Cerebellar cortex (tissue), 1 donor: ENCODE measurements at regions not wholly inside any gene's neighbourhood (a gene's known extent, or its start where the extent isn't known, plus 50 kb on each side); places are given as distances from the start of the nearest gene placed in this dataset.
A peak's percentile ranks its signal among the peaks of the same experiment; 100 is the strongest.
"Not testable (repeated sequence)": the region's sequence is repeated elsewhere in the genome, so short reads cannot be mapped to it uniquely, and the experiment has no call there.

Experiments
- DNase-seq: peaks from one replicate; pipeline ENCODE4 v3.0.0-alpha.2; 2015; ENCODE audit warnings: low spot score

- no peak for DNase-seq
These were observed 164.4 kb upstream of the NAMPT start for GRCh38 chr7:106448992-106449859.

GRCh38 chr7:106448346-106448991 lies 163.7 kb upstream of the NAMPT start:
- no peak for DNase-seq

GRCh38 chr7:106447318-106447847 lies 162.6 kb upstream of the NAMPT start:
- DNase-seq, result no peak

GRCh38 chr7:106445366-106445765 lies 160.6 kb upstream of the NAMPT start:
- not testable (repeated sequence) for DNase-seq

GRCh38 chr7:106444068-106444655 lies 159.4 kb upstream of the NAMPT start:
- DNase-seq, result no peak

- DNase-seq, result no peak
These were observed 158.4 kb upstream of the NAMPT start for GRCh38 chr7:106443156-106443555.

- DNase-seq, result no peak
These were observed 157.7 kb upstream of the NAMPT start for GRCh38 chr7:106442476-106442875.

- not testable (repeated sequence) for DNase-seq
These were observed 156.6 kb upstream of the NAMPT start for GRCh38 chr7:106441343-106441742.

GRCh38 chr7:106436933-106437332 lies 152.2 kb upstream of the NAMPT start:
- DNase-seq, result not testable (repeated sequence)

- no peak for DNase-seq
These were observed 148.6 kb upstream of the NAMPT start for GRCh38 chr7:106433377-106433776.

- DNase-seq, result no peak
These were observed 146.0 kb upstream of the NAMPT start for GRCh38 chr7:106430535-106431455.

- no peak for DNase-seq
These were observed 145.3 kb upstream of the NAMPT start for GRCh38 chr7:106430103-106430502.

GRCh38 chr7:106426803-106427202 lies 142.0 kb upstream of the NAMPT start:
- DNase-seq, result no peak

- DNase-seq, result no peak
These were observed 140.4 kb upstream of the NAMPT start for GRCh38 chr7:106425017-106425719.

GRCh38 chr7:106424476-106425016 lies 139.8 kb upstream of the NAMPT start:
- DNase-seq, result no peak

- DNase-seq, result no peak
These were observed 139.2 kb upstream of the NAMPT start for GRCh38 chr7:106423821-106424475.

GRCh38 chr7:106423111-106423510 lies 138.3 kb upstream of the NAMPT start:
- DNase-seq, result no peak

GRCh38 chr7:106421181-106421762 lies 136.5 kb upstream of the NAMPT start:
- peak; percentile 11 for DNase-seq

GRCh38 chr7:106420736-106421135 lies 136.0 kb upstream of the NAMPT start:
- no peak for DNase-seq

GRCh38 chr7:106420210-106420609 lies 135.4 kb upstream of the NAMPT start:
- DNase-seq, result no peak
